HL-60 (cell line): ENCODE measurements at regions not wholly inside any gene's neighbourhood (a gene's known extent, or its start where the extent isn't known, plus 50 kb on each side); places are given as distances from the start of the nearest gene placed in this dataset.

Source experiments
- CTCF ChIP-seq: IDR thresholded peaks from one replicate; pipeline ENCODE4 v1.5.1; 2011; ENCODE audit warnings: low read length, control low read depth, inconsistent platforms; ENCODE audit not compliant: insufficient read depth
- GABPA ChIP-seq: IDR thresholded peaks from 2 replicates; pipeline ENCODE4 v1.6.1; 2012; ENCODE audit warnings: low read depth
- POLR2AphosphoS5 ChIP-seq: IDR thresholded peaks from 2 replicates; pipeline ENCODE4 v1.6.1; 2012; ENCODE audit warnings: low read depth
- REST ChIP-seq: IDR thresholded peaks from 2 replicates; pipeline ENCODE4 v1.6.1; 2012; ENCODE audit warnings: low read depth; ENCODE audit not compliant: insufficient replicate concordance

GRCh38 chr15:69570454-69570853 is 117.8 kb downstream of the RPLP1 start:
- TF ChIP-seq GABPA (no peak), CTCF (no peak), POLR2AphosphoS5 (no peak), REST (no peak)
